Loucy (cell line): ENCODE measurements at regions not wholly inside any gene's neighbourhood (a gene's known extent, or its start where the extent isn't known, plus 50 kb on each side); places are given as distances from the start of the nearest gene placed in this dataset.

Source experiments
- H2AFZ ChIP-seq: fragments of 200-600 bp; sonication (generic); 2 replicates; pipeline ENCODE4 v1.6.0; 2016; ENCODE audit warnings: antibody characterized with exemption, mild to moderate bottlenecking, low read length, moderate library complexity
- H3F3A ChIP-seq: fragments of 200-600 bp; 2 replicates; pipeline ENCODE4 v1.6.0; 2016; ENCODE audit warnings: antibody characterized with exemption, low read depth, mild to moderate bottlenecking
- H3K27me3 ChIP-seq: fragments of 200-600 bp; sonication (generic); 2 replicates; pipeline ENCODE4 v1.6.1; 2014; ENCODE audit warnings: low read length, mild to moderate bottlenecking; ENCODE audit not compliant: insufficient read depth, poor library complexity, severe bottlenecking
- H3K36me3 ChIP-seq: fragments of 200-600 bp; sonication (generic); 2 replicates; pipeline ENCODE4 v1.6.1; 2016; ENCODE audit warnings: low read length; ENCODE audit not compliant: insufficient read depth
- H3K4me1 ChIP-seq: fragments of 200-600 bp; sonication (generic); 2 replicates; pipeline ENCODE4 v1.5.1; 2014; ENCODE audit warnings: low read length, mild to moderate bottlenecking; ENCODE audit not compliant: insufficient read depth, poor library complexity, severe bottlenecking
- H3K4me2 ChIP-seq: fragments of 200-600 bp; sonication (generic); 2 replicates; pipeline ENCODE4 v1.6.0; 2014; ENCODE audit warnings: antibody characterized with exemption, low read length, low read depth, mild to moderate bottlenecking; ENCODE audit not compliant: poor library complexity, severe bottlenecking
- H3K4me3 ChIP-seq: fragments of 200-600 bp; sonication (generic); 2 replicates; pipeline ENCODE4 v1.5.1; 2014; ENCODE audit warnings: low read length, mild to moderate bottlenecking, mixed read lengths; ENCODE audit not compliant: poor library complexity, severe bottlenecking
- H3K79me2 ChIP-seq: fragments of 200-600 bp; sonication (generic); 2 replicates; pipeline ENCODE4 v1.6.1; 2014; ENCODE audit warnings: low read length; ENCODE audit not compliant: insufficient read depth
- H3K9ac ChIP-seq: fragments of 200-600 bp; sonication (generic); 2 replicates; pipeline ENCODE4 v1.6.0; 2014; ENCODE audit warnings: mild to moderate bottlenecking, low read depth, low read length, moderate library complexity; ENCODE audit not compliant: poor library complexity, severe bottlenecking
- H3K9me2 ChIP-seq: fragments of 200-600 bp; sonication (generic); replicated peaks from 2 replicates; pipeline ENCODE4 v1.6.1; 2016; ENCODE audit warnings: low read depth, low read length, mixed read lengths
- H3K9me3 ChIP-seq: fragments of 200-600 bp; sonication (generic); 2 replicates; pipeline ENCODE4 v1.6.1; 2014; ENCODE audit warnings: mild to moderate bottlenecking, antibody characterized with exemption, low read length, low read depth; ENCODE audit not compliant: insufficient read depth
- H4K20me1 ChIP-seq: fragments of 200-600 bp; sonication (generic); 2 replicates; pipeline ENCODE4 v1.6.0; 2014; ENCODE audit warnings: antibody characterized with exemption, low read length, mild to moderate bottlenecking; ENCODE audit not compliant: insufficient read depth, poor library complexity, severe bottlenecking
- CTCF ChIP-seq: fragments of 200-600 bp; sonication (generic); conservative IDR thresholded peaks from 2 replicates; pipeline ENCODE4 v1.5.1; 2014; ENCODE audit warnings: mild to moderate bottlenecking, antibody characterized with exemption, low read length
- EZH2phosphoT487 ChIP-seq: fragments of 200-600 bp; IDR thresholded peaks from 2 replicates; pipeline ENCODE4 v1.6.1; 2018; ENCODE audit warnings: antibody characterized with exemption, mild to moderate bottlenecking, moderate library complexity, borderline replicate concordance

- Histone ChIP-seq H3K79me2 (no peaks in the 10 kb centered on the region), H3K36me3 (no peaks in the 10 kb centered on the region), H3K27me3 (no peaks in the 10 kb centered on the region), H3K9ac (peak overlapping the region; percentile 32), H3K4me2 (no peak overlapping the region), H3K4me3 (no peak overlapping the region), H4K20me1 (no peaks in the 10 kb centered on the region), H2AFZ (no peak overlapping the region), H3K4me1 (peaks cover 60% of the 10 kb centered on the region), H3F3A (no peaks in the 10 kb centered on the region), H3K9me2 (no peaks in the 10 kb centered on the region), H3K9me3 (no peaks in the 10 kb centered on the region)
- no peak for TF ChIP-seq CTCF
- TF ChIP-seq EZH2phosphoT487 = no peak
These were observed 186.5 kb upstream of the HS6ST1 start for GRCh38 chr2:128505150-128505490.

GRCh38 chr2:128505575-128506526 lies 187.2 kb upstream of the HS6ST1 start:
- no peak for TF ChIP-seq CTCF
- TF ChIP-seq EZH2phosphoT487 = no peak
- no peak overlapping the region for H3K4me2 ChIP-seq
- H3K4me1 ChIP-seq = peaks cover 55% of the 10 kb centered on the region
- H3F3A ChIP-seq = no peaks in the 10 kb centered on the region
- H3K9ac ChIP-seq = no peak overlapping the region
- H3K9me2 ChIP-seq = no peaks in the 10 kb centered on the region
- no peaks in the 10 kb centered on the region for H3K79me2 ChIP-seq
- H3K27me3 ChIP-seq = no peaks in the 10 kb centered on the region
- H3K9me3 ChIP-seq = no peaks in the 10 kb centered on the region
- no peak overlapping the region for H3K4me3 ChIP-seq
- H2AFZ ChIP-seq = no peak overlapping the region
- no peaks in the 10 kb centered on the region for H4K20me1 ChIP-seq
- H3K36me3 ChIP-seq = no peaks in the 10 kb centered on the region

- Histone ChIP-seq H3K4me3 (no peak overlapping the region), H4K20me1 (no peaks in the 10 kb centered on the region), H3K9ac (no peak overlapping the region), H3K9me2 (no peaks in the 10 kb centered on the region), H3K36me3 (no peaks in the 10 kb centered on the region), H2AFZ (no peak overlapping the region), H3K27me3 (no peaks in the 10 kb centered on the region), H3K4me1 (peaks cover 49% of the 10 kb centered on the region), H3K9me3 (no peaks in the 10 kb centered on the region), H3F3A (no peaks in the 10 kb centered on the region), H3K4me2 (no peak overlapping the region), H3K79me2 (no peaks in the 10 kb centered on the region)
- TF ChIP-seq CTCF (no peak), EZH2phosphoT487 (no peak)
These were observed 187.9 kb upstream of the HS6ST1 start for GRCh38 chr2:128506534-128506933.
